HG03520 (cell line): ENCODE measurements at regions not wholly inside any gene's neighbourhood (a gene's known extent, or its start where the extent isn't known, plus 50 kb on each side); places are given as distances from the start of the nearest gene placed in this dataset.
A peak's percentile ranks its signal among the peaks of the same experiment; 100 is the strongest.
"Not testable (repeated sequence)": the region's sequence is repeated elsewhere in the genome, so short reads cannot be mapped to it uniquely, and the experiment has no call there.

ENCODE experiments used
- ATAC-seq: cut with Tn5 transposase; IDR thresholded peaks from one replicate; pipeline ENCODE4 v1.9.1; 2021; ENCODE audit warnings: mild to moderate bottlenecking, moderate library complexity; ENCODE audit not compliant: unreplicated experiment

- no peak for ATAC-seq
These were observed 367.5 kb upstream of the KCND2 start for GRCh38 chr7:119905495-119905894.

GRCh38 chr7:119908948-119909347 lies 364.0 kb upstream of the KCND2 start:
- ATAC-seq = no peak

GRCh38 chr7:119914119-119914518 lies 358.9 kb upstream of the KCND2 start:
- not testable (repeated sequence) for ATAC-seq

- no peak for ATAC-seq
These were observed 356.5 kb upstream of the KCND2 start for GRCh38 chr7:119916501-119916900.

GRCh38 chr7:119918185-119918584 lies 354.8 kb upstream of the KCND2 start:
- ATAC-seq = no peak

GRCh38 chr7:119919986-119920385 lies 353.0 kb upstream of the KCND2 start:
- ATAC-seq = no peak

- no peak for ATAC-seq
These were observed 347.2 kb upstream of the KCND2 start for GRCh38 chr7:119925581-119926289.

- ATAC-seq = no peak
These were observed 343.1 kb upstream of the KCND2 start for GRCh38 chr7:119929891-119930290.

- ATAC-seq = no peak
These were observed 341.6 kb upstream of the KCND2 start for GRCh38 chr7:119931230-119931824.

GRCh38 chr7:119935418-119936025 lies 337.5 kb upstream of the KCND2 start:
- ATAC-seq = peak; percentile 73

- no peak for ATAC-seq
These were observed 336.1 kb upstream of the KCND2 start for GRCh38 chr7:119936836-119937235.

GRCh38 chr7:119937745-119938144 lies 335.2 kb upstream of the KCND2 start:
- no peak for ATAC-seq

- no peak for ATAC-seq
These were observed 328.9 kb upstream of the KCND2 start for GRCh38 chr7:119943942-119944600.

GRCh38 chr7:119944601-119944972 lies 328.4 kb upstream of the KCND2 start:
- ATAC-seq = no peak

GRCh38 chr7:119945822-119946221 lies 327.2 kb upstream of the KCND2 start:
- no peak for ATAC-seq

GRCh38 chr7:119949053-119949452 lies 323.9 kb upstream of the KCND2 start:
- no peak for ATAC-seq

GRCh38 chr7:119950390-119951041 lies 322.5 kb upstream of the KCND2 start:
- ATAC-seq = not testable (repeated sequence)

GRCh38 chr7:119951614-119952013 lies 321.4 kb upstream of the KCND2 start:
- ATAC-seq = not testable (repeated sequence)

- ATAC-seq = no peak
These were observed 315.6 kb upstream of the KCND2 start for GRCh38 chr7:119957335-119957734.

- ATAC-seq = no peak
These were observed 313.2 kb upstream of the KCND2 start for GRCh38 chr7:119959811-119960210.

GRCh38 chr7:119963654-119964053 lies 309.3 kb upstream of the KCND2 start:
- ATAC-seq = no peak
